ENCODE measurements at regions not wholly inside any gene's neighbourhood (a gene's known extent, or its start where the extent isn't known, plus 50 kb on each side); places are given as distances from the start of the nearest gene placed in this dataset.
"Not testable (repeated sequence)": the region's sequence is repeated elsewhere in the genome, so short reads cannot be mapped to it uniquely, and the experiment has no call there.

- Histone ChIP-seq H3K27me3 (ENCODE audit: insufficient read depth, low read length) (no peaks in the 10 kb centered on the region), H3K4me3 (ENCODE audit: low read depth, low read length) (no peak overlapping the region), H3K79me2 (ENCODE audit: control insufficient read depth, insufficient read depth, low read length, unreplicated experiment) (no peaks in the 10 kb centered on the region), H3K36me3 (ENCODE audit: insufficient read depth, low read length) (no peaks in the 10 kb centered on the region), H3K27ac (ENCODE audit: low read depth, low read length) (no peak overlapping the region), H2AFZ (ENCODE audit: low read length, unreplicated experiment) (no peak overlapping the region), H3K4me1 (ENCODE audit: control insufficient read depth, insufficient read depth, low read length, unreplicated experiment) (no peaks in the 10 kb centered on the region)
These were observed 210.7 kb downstream of the EFCAB11 start for GRCh38 chr14:89743828-89744227.

GRCh38 chr14:89740241-89740640 lies 214.3 kb downstream of the EFCAB11 start:
- Histone ChIP-seq H3K27me3 (ENCODE audit: insufficient read depth, low read length) (no peaks in the 10 kb centered on the region), H3K4me3 (ENCODE audit: low read depth, low read length) (no peak overlapping the region), H3K27ac (ENCODE audit: low read depth, low read length) (no peak overlapping the region), H2AFZ (ENCODE audit: low read length, unreplicated experiment) (no peak overlapping the region), H3K79me2 (ENCODE audit: control insufficient read depth, insufficient read depth, low read length, unreplicated experiment) (no peaks in the 10 kb centered on the region), H3K4me1 (ENCODE audit: control insufficient read depth, insufficient read depth, low read length, unreplicated experiment) (no peaks in the 10 kb centered on the region), H3K36me3 (ENCODE audit: insufficient read depth, low read length) (no peaks in the 10 kb centered on the region)

- Histone ChIP-seq H3K79me2 (ENCODE audit: control insufficient read depth, insufficient read depth, low read length, unreplicated experiment) (no peaks in the 10 kb centered on the region), H3K4me1 (ENCODE audit: control insufficient read depth, insufficient read depth, low read length, unreplicated experiment) (no peaks in the 10 kb centered on the region), H3K27ac (ENCODE audit: low read depth, low read length) (no peak overlapping the region), H3K4me3 (ENCODE audit: low read depth, low read length) (no peak overlapping the region), H2AFZ (ENCODE audit: low read length, unreplicated experiment) (no peak overlapping the region), H3K27me3 (ENCODE audit: insufficient read depth, low read length) (no peaks in the 10 kb centered on the region), H3K36me3 (ENCODE audit: insufficient read depth, low read length) (no peaks in the 10 kb centered on the region)
These were observed 217.6 kb downstream of the EFCAB11 start for GRCh38 chr14:89736881-89737280.

- Histone ChIP-seq H3K27ac (ENCODE audit: low read depth, low read length) (no peak overlapping the region), H3K27me3 (ENCODE audit: insufficient read depth, low read length) (no peaks in the 10 kb centered on the region), H2AFZ (ENCODE audit: low read length, unreplicated experiment) (no peak overlapping the region), H3K4me1 (ENCODE audit: control insufficient read depth, insufficient read depth, low read length, unreplicated experiment) (no peaks in the 10 kb centered on the region), H3K4me3 (ENCODE audit: low read depth, low read length) (no peak overlapping the region), H3K36me3 (ENCODE audit: insufficient read depth, low read length) (no peaks in the 10 kb centered on the region), H3K79me2 (ENCODE audit: control insufficient read depth, insufficient read depth, low read length, unreplicated experiment) (no peaks in the 10 kb centered on the region)
These were observed 223.1 kb downstream of the EFCAB11 start for GRCh38 chr14:89731396-89731933.

- Histone ChIP-seq H3K36me3 (ENCODE audit: insufficient read depth, low read length) (no peaks in the 10 kb centered on the region), H2AFZ (ENCODE audit: low read length, unreplicated experiment) (no peak overlapping the region), H3K27me3 (ENCODE audit: insufficient read depth, low read length) (no peaks in the 10 kb centered on the region), H3K27ac (ENCODE audit: low read depth, low read length) (no peak overlapping the region), H3K4me1 (ENCODE audit: control insufficient read depth, insufficient read depth, low read length, unreplicated experiment) (no peaks in the 10 kb centered on the region), H3K79me2 (ENCODE audit: control insufficient read depth, insufficient read depth, low read length, unreplicated experiment) (no peaks in the 10 kb centered on the region), H3K4me3 (ENCODE audit: low read depth, low read length) (no peak overlapping the region)
These were observed 223.8 kb downstream of the EFCAB11 start for GRCh38 chr14:89730687-89731086.

- Histone ChIP-seq H3K27me3 (ENCODE audit: insufficient read depth, low read length) (no peaks in the 10 kb centered on the region), H3K4me1 (ENCODE audit: control insufficient read depth, insufficient read depth, low read length, unreplicated experiment) (no peaks in the 10 kb centered on the region), H3K4me3 (ENCODE audit: low read depth, low read length) (no peak overlapping the region), H2AFZ (ENCODE audit: low read length, unreplicated experiment) (no peak overlapping the region), H3K36me3 (ENCODE audit: insufficient read depth, low read length) (no peaks in the 10 kb centered on the region), H3K27ac (ENCODE audit: low read depth, low read length) (no peak overlapping the region), H3K79me2 (ENCODE audit: control insufficient read depth, insufficient read depth, low read length, unreplicated experiment) (no peaks in the 10 kb centered on the region)
These were observed 225.6 kb downstream of the EFCAB11 start for GRCh38 chr14:89728964-89729363.

- H3K27ac ChIP-seq (ENCODE audit: low read depth, low read length); H2AFZ ChIP-seq (ENCODE audit: low read length, unreplicated experiment); H3K4me1 ChIP-seq (ENCODE audit: control insufficient read depth, insufficient read depth, low read length, unreplicated experiment); H3K36me3 ChIP-seq (ENCODE audit: insufficient read depth, low read length); H3K27me3 ChIP-seq (ENCODE audit: insufficient read depth, low read length); H3K79me2 ChIP-seq (ENCODE audit: control insufficient read depth, insufficient read depth, low read length, unreplicated experiment); H3K4me3 ChIP-seq (ENCODE audit: low read depth, low read length): not testable (repeated sequence)
These were observed 228.3 kb downstream of the EFCAB11 start for GRCh38 chr14:89726226-89726625.

- H3K79me2 ChIP-seq (ENCODE audit: control insufficient read depth, insufficient read depth, low read length, unreplicated experiment) = no peaks in the 10 kb centered on the region
- H3K27me3 ChIP-seq (ENCODE audit: insufficient read depth, low read length) = no peaks in the 10 kb centered on the region
- H3K4me3 ChIP-seq (ENCODE audit: low read depth, low read length) = peak overlapping the region; percentile 77
- peak overlapping the region; percentile 90 for H2AFZ ChIP-seq (ENCODE audit: low read length, unreplicated experiment)
- H3K4me1 ChIP-seq (ENCODE audit: control insufficient read depth, insufficient read depth, low read length, unreplicated experiment) = no peaks in the 10 kb centered on the region
- H3K36me3 ChIP-seq (ENCODE audit: insufficient read depth, low read length) = no peaks in the 10 kb centered on the region
- H3K27ac ChIP-seq (ENCODE audit: low read depth, low read length) = no peak overlapping the region
These were observed 229.9 kb downstream of the EFCAB11 start for GRCh38 chr14:89724628-89724960.

GRCh38 chr14:89723930-89724627 lies 230.5 kb downstream of the EFCAB11 start:
- Histone ChIP-seq H3K27me3 (ENCODE audit: insufficient read depth, low read length) (no peaks in the 10 kb centered on the region), H3K36me3 (ENCODE audit: insufficient read depth, low read length) (no peaks in the 10 kb centered on the region), H3K4me3 (ENCODE audit: low read depth, low read length) (peak overlapping the region; percentile 77), H3K27ac (ENCODE audit: low read depth, low read length) (no peak overlapping the region), H3K4me1 (ENCODE audit: control insufficient read depth, insufficient read depth, low read length, unreplicated experiment) (no peaks in the 10 kb centered on the region), H2AFZ (ENCODE audit: low read length, unreplicated experiment) (peak overlapping the region; percentile 90), H3K79me2 (ENCODE audit: control insufficient read depth, insufficient read depth, low read length, unreplicated experiment) (no peaks in the 10 kb centered on the region)

- H3K36me3 ChIP-seq (ENCODE audit: insufficient read depth, low read length) = no peaks in the 10 kb centered on the region
- no peak overlapping the region for H3K4me3 ChIP-seq (ENCODE audit: low read depth, low read length)
- H3K27me3 ChIP-seq (ENCODE audit: insufficient read depth, low read length) = no peaks in the 10 kb centered on the region
- H2AFZ ChIP-seq (ENCODE audit: low read length, unreplicated experiment) = no peak overlapping the region
- no peak overlapping the region for H3K27ac ChIP-seq (ENCODE audit: low read depth, low read length)
- no peaks in the 10 kb centered on the region for H3K79me2 ChIP-seq (ENCODE audit: control insufficient read depth, insufficient read depth, low read length, unreplicated experiment)
- no peaks in the 10 kb centered on the region for H3K4me1 ChIP-seq (ENCODE audit: control insufficient read depth, insufficient read depth, low read length, unreplicated experiment)
These were observed 232.6 kb downstream of the EFCAB11 start for GRCh38 chr14:89721956-89722355.

Data from ACC112 (cell line).